ENCODE measurements at regions not wholly inside any gene's neighbourhood (a gene's known extent, or its start where the extent isn't known, plus 50 kb on each side); places are given as distances from the start of the nearest gene placed in this dataset.

- TF ChIP-seq CTCF (IDR thresholded peaks at IDR 0.05) (no peak), POLR2A (IDR thresholded peaks at IDR 0.05) (no peak), EP300 (IDR thresholded peaks at IDR 0.05) (no peak)
Observed at GRCh38 chr3:166405465-166405864, 568.2 kb upstream of the BCHE start.

Data from gastroesophageal sphincter (tissue), 3 donors.